ENCODE measurements at regions not wholly inside any gene's neighbourhood (a gene's known extent, or its start where the extent isn't known, plus 50 kb on each side); places are given as distances from the start of the nearest gene placed in this dataset.
"Not testable (repeated sequence)": the region's sequence is repeated elsewhere in the genome, so short reads cannot be mapped to it uniquely, and the experiment has no call there.

DNA sequence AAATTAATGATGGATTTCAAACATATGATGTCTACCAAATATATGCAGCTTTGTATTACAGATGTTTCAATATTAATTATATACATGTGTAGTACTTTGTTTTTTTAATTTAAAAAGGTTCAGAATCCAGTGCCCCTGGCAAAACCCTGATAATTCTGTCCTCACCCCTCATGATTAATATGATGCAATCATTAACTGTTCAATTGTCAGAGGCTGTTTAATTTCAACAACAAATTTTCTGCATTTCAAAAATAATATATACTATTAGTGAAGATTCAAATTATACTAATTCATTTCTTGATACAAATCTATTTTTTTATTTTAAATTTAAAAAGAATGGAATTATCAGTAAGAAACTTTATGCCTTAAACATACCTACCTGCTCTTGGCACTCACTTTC lies 162.6 kb downstream of the HHIPL2 start:
- H3K4me1 ChIP-seq (ENCODE audit: insufficient read depth, low read length): peaks cover 16% of the 10 kb centered on the region
- no peak overlapping the region for H3K4me3 ChIP-seq (ENCODE audit: insufficient read depth, low read length)
- H3K4me2 ChIP-seq (ENCODE audit: insufficient read depth, low read length): no peak overlapping the region
- DNase-seq (ENCODE audit: insufficient read length, low spot score, missing footprints): no peak
- H3K27ac ChIP-seq (ENCODE audit: low read depth, low read length): peak overlapping the region; percentile 87
- no peaks in the 10 kb centered on the region for H3K27me3 ChIP-seq (ENCODE audit: insufficient read depth, low read length)
- no peaks in the 10 kb centered on the region for H3K9me3 ChIP-seq (ENCODE audit: low read depth, low read length)
- H4K20me1 ChIP-seq (ENCODE audit: insufficient read depth, low read length): no peaks in the 10 kb centered on the region
- no peaks in the 10 kb centered on the region for H3K79me2 ChIP-seq (ENCODE audit: insufficient read depth, low read length)
- H2AFZ ChIP-seq (ENCODE audit: low read length): no peak overlapping the region
- H3K36me3 ChIP-seq (ENCODE audit: insufficient read depth, low read length): no peaks in the 10 kb centered on the region
- TF ChIP-seq, protein P1, sequence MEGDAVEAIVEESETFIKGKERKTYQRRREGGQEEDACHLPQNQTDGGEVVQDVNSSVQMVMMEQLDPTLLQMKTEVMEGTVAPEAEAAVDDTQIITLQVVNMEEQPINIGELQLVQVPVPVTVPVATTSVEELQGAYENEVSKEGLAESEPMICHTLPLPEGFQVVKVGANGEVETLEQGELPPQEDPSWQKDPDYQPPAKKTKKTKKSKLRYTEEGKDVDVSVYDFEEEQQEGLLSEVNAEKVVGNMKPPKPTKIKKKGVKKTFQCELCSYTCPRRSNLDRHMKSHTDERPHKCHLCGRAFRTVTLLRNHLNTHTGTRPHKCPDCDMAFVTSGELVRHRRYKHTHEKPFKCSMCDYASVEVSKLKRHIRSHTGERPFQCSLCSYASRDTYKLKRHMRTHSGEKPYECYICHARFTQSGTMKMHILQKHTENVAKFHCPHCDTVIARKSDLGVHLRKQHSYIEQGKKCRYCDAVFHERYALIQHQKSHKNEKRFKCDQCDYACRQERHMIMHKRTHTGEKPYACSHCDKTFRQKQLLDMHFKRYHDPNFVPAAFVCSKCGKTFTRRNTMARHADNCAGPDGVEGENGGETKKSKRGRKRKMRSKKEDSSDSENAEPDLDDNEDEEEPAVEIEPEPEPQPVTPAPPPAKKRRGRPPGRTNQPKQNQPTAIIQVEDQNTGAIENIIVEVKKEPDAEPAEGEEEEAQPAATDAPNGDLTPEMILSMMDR (IDR thresholded peaks at IDR 0.05; ENCODE audit: extremely low read depth, low read depth, low read length): no peak

DNA sequence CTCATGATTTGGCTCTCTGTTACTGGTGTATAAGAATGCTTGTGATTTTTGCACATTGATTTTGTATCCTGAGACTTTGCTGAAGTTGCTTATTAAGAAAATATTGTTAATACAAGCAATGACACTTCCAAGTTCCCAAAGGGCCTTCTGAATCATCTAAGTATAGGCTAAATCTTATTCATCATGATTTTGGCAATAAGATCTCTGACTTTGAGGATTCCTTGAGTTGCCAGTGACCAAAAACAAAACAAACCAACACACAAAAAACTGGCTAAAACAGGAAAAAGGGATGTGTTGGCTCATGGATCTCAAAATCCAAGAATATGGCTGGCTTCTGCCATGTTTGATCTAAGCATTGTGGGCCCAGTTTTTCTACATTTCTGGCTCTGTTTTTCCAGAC lies 163.4 kb downstream of the HHIPL2 start:
- Histone ChIP-seq H3K4me3 (ENCODE audit: insufficient read depth, low read length) (no peak overlapping the region), H3K4me1 (ENCODE audit: insufficient read depth, low read length) (peaks cover 9% of the 10 kb centered on the region), H3K27me3 (ENCODE audit: insufficient read depth, low read length) (no peaks in the 10 kb centered on the region), H3K79me2 (ENCODE audit: insufficient read depth, low read length) (no peaks in the 10 kb centered on the region), H3K4me2 (ENCODE audit: insufficient read depth, low read length) (no peak overlapping the region), H3K27ac (ENCODE audit: low read depth, low read length) (peak overlapping the region; percentile 87), H2AFZ (ENCODE audit: low read length) (peak overlapping the region; percentile 78), H3K36me3 (ENCODE audit: insufficient read depth, low read length) (no peaks in the 10 kb centered on the region), H4K20me1 (ENCODE audit: insufficient read depth, low read length) (no peaks in the 10 kb centered on the region), H3K9me3 (ENCODE audit: low read depth, low read length) (no peaks in the 10 kb centered on the region)
- peak; percentile 21 for DNase-seq (ENCODE audit: insufficient read length, low spot score, missing footprints)
- TF ChIP-seq, protein P1 (IDR thresholded peaks at IDR 0.05; ENCODE audit: extremely low read depth, low read depth, low read length): no peak

DNA sequence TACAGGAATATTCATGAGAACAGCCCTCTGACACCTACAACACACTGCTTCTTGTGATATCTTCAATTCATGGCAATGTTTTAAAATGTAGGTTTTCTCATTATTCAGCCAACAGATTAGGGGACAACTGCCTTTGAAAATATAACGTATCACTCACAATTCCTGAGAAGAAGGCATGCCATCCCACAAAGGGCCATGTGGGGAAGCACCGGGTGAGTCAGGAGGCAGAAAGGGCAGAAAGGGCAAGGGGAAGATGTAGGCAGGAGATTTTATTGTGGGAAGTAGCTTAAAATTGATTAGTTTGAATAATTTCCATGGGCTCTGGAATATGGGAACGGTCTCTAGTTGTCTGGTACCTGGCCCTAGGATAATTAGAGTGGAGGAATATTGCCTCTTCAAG lies 165.7 kb downstream of the HHIPL2 start:
- H3K79me2 ChIP-seq (ENCODE audit: insufficient read depth, low read length): no peaks in the 10 kb centered on the region
- no peak overlapping the region for H2AFZ ChIP-seq (ENCODE audit: low read length)
- H4K20me1 ChIP-seq (ENCODE audit: insufficient read depth, low read length): no peaks in the 10 kb centered on the region
- no peak overlapping the region for H3K27ac ChIP-seq (ENCODE audit: low read depth, low read length)
- H3K4me2 ChIP-seq (ENCODE audit: insufficient read depth, low read length): no peak overlapping the region
- no peaks in the 10 kb centered on the region for H3K27me3 ChIP-seq (ENCODE audit: insufficient read depth, low read length)
- H3K9me3 ChIP-seq (ENCODE audit: low read depth, low read length): no peaks in the 10 kb centered on the region
- DNase-seq (ENCODE audit: insufficient read length, low spot score, missing footprints): no peak
- H3K4me1 ChIP-seq (ENCODE audit: insufficient read depth, low read length): peaks cover 9% of the 10 kb centered on the region
- TF ChIP-seq, protein P1 (IDR thresholded peaks at IDR 0.05; ENCODE audit: extremely low read depth, low read depth, low read length): no peak
- H3K4me3 ChIP-seq (ENCODE audit: insufficient read depth, low read length): no peak overlapping the region
- no peaks in the 10 kb centered on the region for H3K36me3 ChIP-seq (ENCODE audit: insufficient read depth, low read length)

DNA sequence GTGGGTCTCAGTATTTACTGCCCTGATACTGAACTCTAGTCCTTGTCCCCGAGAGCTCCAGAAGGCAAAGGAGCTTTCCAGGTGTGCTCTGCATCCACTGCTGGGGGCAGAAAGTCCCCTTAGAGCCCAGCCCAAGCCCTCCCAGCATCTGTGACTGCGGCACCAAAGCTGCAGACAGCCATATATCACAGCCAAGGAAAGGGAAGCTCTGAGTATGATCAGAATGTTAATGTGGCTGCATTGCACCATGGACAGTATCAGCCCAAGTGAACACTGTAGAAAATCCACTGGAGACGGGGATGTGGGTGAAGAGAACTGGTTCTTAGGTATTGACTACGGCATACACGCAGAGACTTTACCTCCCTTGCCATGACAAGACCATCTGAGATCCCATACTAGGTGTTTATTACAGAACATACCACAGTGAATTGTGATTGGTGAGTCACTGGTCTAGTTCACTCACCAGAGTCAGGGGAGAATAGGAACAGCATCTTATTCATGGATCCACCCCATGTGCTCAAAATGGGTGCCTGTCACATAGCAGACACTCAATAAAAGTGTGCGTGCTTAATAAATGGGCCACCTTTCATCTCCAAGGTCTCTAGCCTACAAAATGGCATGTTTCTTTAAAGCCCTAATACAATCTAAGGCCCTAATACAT lies 170.3 kb downstream of the HHIPL2 start:
- Histone ChIP-seq H3K4me2 (ENCODE audit: insufficient read depth, low read length) (no peak overlapping the region), H3K27ac (ENCODE audit: low read depth, low read length) (no peak overlapping the region), H3K36me3 (ENCODE audit: insufficient read depth, low read length) (no peaks in the 10 kb centered on the region), H3K79me2 (ENCODE audit: insufficient read depth, low read length) (no peaks in the 10 kb centered on the region), H4K20me1 (ENCODE audit: insufficient read depth, low read length) (no peaks in the 10 kb centered on the region), H3K4me3 (ENCODE audit: insufficient read depth, low read length) (no peak overlapping the region), H2AFZ (ENCODE audit: low read length) (no peak overlapping the region), H3K27me3 (ENCODE audit: insufficient read depth, low read length) (no peaks in the 10 kb centered on the region), H3K9me3 (ENCODE audit: low read depth, low read length) (no peaks in the 10 kb centered on the region), H3K4me1 (ENCODE audit: insufficient read depth, low read length) (peaks cover 28% of the 10 kb centered on the region)
- TF ChIP-seq, protein P1 (IDR thresholded peaks at IDR 0.05; ENCODE audit: extremely low read depth, low read depth, low read length): no peak
- DNase-seq (ENCODE audit: insufficient read length, low spot score, missing footprints): peak; percentile 3

DNA sequence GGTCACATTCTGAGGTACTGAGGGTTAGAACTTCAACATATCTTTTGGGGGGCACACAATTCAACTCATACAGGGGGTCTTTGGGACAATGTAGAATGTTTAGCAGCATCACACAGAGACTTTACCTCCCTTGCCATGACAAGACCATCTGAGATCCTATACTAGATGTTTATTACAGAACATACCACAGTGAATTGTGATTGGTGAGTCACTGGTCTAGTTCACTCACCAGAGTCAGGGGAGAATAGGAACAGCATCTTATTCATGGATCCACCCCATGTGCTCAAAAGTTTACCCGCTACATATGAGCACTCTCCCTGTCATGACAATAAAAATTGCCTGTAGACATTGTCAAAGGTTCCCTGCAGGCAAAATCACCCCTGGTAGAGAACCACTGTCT lies 171.1 kb downstream of the HHIPL2 start:
- Histone ChIP-seq H3K27ac (ENCODE audit: low read depth, low read length) (peak overlapping the region; percentile 73), H3K4me2 (ENCODE audit: insufficient read depth, low read length) (peak overlapping the region; percentile 63), H3K4me1 (ENCODE audit: insufficient read depth, low read length) (peaks cover 33% of the 10 kb centered on the region)
- H3K36me3 ChIP-seq (ENCODE audit: insufficient read depth, low read length); H3K9me3 ChIP-seq (ENCODE audit: low read depth, low read length); H3K27me3 ChIP-seq (ENCODE audit: insufficient read depth, low read length); H2AFZ ChIP-seq (ENCODE audit: low read length); H3K4me3 ChIP-seq (ENCODE audit: insufficient read depth, low read length); H4K20me1 ChIP-seq (ENCODE audit: insufficient read depth, low read length); H3K79me2 ChIP-seq (ENCODE audit: insufficient read depth, low read length): not testable (repeated sequence)
- DNase-seq (ENCODE audit: insufficient read length, low spot score, missing footprints): peak; percentile 26
